ENCODE measurements at regions not wholly inside any gene's neighbourhood (a gene's known extent, or its start where the extent isn't known, plus 50 kb on each side); places are given as distances from the start of the nearest gene placed in this dataset.

DNA sequence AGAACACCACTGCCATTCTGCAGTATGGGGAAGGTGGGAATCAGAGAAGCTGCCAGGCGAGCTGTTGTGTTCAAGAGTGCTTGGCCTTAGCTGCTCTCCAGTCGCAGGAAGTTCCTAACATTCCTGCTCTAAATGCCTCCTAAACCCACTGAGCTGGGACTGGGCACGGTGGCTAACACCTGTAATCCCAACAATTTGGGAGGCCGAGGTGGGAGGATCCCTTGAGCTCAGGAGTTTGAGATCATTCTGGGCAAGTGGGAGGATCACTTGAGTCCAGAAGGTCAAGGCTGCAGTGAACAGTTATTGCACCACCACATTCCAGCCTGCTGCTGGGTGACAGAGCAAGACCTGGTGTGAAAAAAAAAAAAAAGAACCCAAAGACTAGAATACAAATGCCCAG lies 690.3 kb upstream of the FAM241A start:
- no peak for FAIRE-seq
- Histone ChIP-seq H3K23ac (ENCODE audit: insufficient read length) (no peak overlapping the region), H2BK15ac (ENCODE audit: low read length) (no peak overlapping the region), H3K18ac (ENCODE audit: extremely low read depth, low read length) (no peak overlapping the region), H3K4ac (replicated peaks; ENCODE audit: insufficient read length, low read depth, low read length) (no peak overlapping the region), H3K9me3 (ENCODE audit: insufficient read depth in 2 of 2, low read depth in 1 of 2, low read length in 1 of 2) (no peaks in the 10 kb centered on the region), H2BK12ac (ENCODE audit: low read depth, low read length) (no peak overlapping the region), H2BK120ac (replicated peaks; ENCODE audit: low read depth, low read length) (no peak overlapping the region), H3K4me2 (ENCODE audit: insufficient read depth in 1 of 2, low read depth in 2 of 2, low read length in 2 of 2) (no peak overlapping the region), H3K14ac (ENCODE audit: insufficient read length) (no peak overlapping the region), H4K20me1 (replicated peaks in 1 of 2; ENCODE audit: control insufficient read depth in 1 of 2, insufficient read depth in 2 of 2, low read length in 2 of 2) (no peaks in the 10 kb centered on the region), H3K4me3 (ENCODE audit: extremely low read depth in 1 of 4, insufficient read depth in 2 of 4, low read depth in 3 of 4, low read length in 4 of 4) (no peak overlapping the region), H2BK20ac (ENCODE audit: low read length) (no peak overlapping the region), H3K36me3 (ENCODE audit: control insufficient read depth in 2 of 4, insufficient read depth in 4 of 4, low read length in 3 of 4) (no peaks in the 10 kb centered on the region), H3K27ac (ENCODE audit: low read depth, low read length) (no peak overlapping the region), H3K9ac (replicated peaks in 1 of 4; ENCODE audit: extremely low read depth in 1 of 4, low read depth in 3 of 4, low read length in 3 of 4) (no peak overlapping the region), H4K91ac (replicated peaks; ENCODE audit: insufficient read length, low read length) (no peak overlapping the region), H4K5ac (ENCODE audit: insufficient read length, low read depth, low read length) (no peak overlapping the region), H2AK5ac (ENCODE audit: low read depth, low read length) (no peak overlapping the region), H3K56ac (replicated peaks; ENCODE audit: insufficient read length, low read depth, low read length) (no peak overlapping the region), H3K79me1 (ENCODE audit: low read depth, low read length) (no peaks in the 10 kb centered on the region), H3K4me1 (replicated peaks in 1 of 4; ENCODE audit: control insufficient read depth in 3 of 4, insufficient read depth in 4 of 4, low read length in 3 of 4) (no peaks in the 10 kb centered on the region), H3K27me3 (replicated peaks in 1 of 4; ENCODE audit: control insufficient read depth in 3 of 4, extremely low read depth in 1 of 4, insufficient read depth in 3 of 4, low read length in 3 of 4) (no peaks in the 10 kb centered on the region), H2AFZ (ENCODE audit: low read length) (no peak overlapping the region), H2BK5ac (ENCODE audit: low read depth, low read length) (no peak overlapping the region), H4K8ac (ENCODE audit: extremely low read depth, insufficient read depth, low read length) (no peak overlapping the region), H3K23me2 (ENCODE audit: low read depth, low read length) (no peaks in the 10 kb centered on the region; the same call in 1 of the 2 replicates), H3K79me2 (ENCODE audit: control insufficient read depth in 1 of 2, insufficient read depth in 2 of 2, low read length in 2 of 2) (no peaks in the 10 kb centered on the region)
- 75% methylated on average over 4 of the region's 4 CpGs; no CpG with 5 or more reads in 1 of the 2 experiments for WGBS, 2 experiments (ENCODE audit: extremely low coverage in 1 of 2, insufficient coverage in 1 of 2, insufficient read length in 1 of 2, insufficient replicate concordance in 2 of 2, low coverage in 1 of 2, low lambda C conversion rate in 2 of 2, missing lambda C conversion rate in 1 of 2)
- ChIA-PET CTCF (ENCODE audit: partially characterized antibody) (interaction anchor here (0.5 to 1.4 kb wide), 2 partner anchors 21 to 417 kb away, joined by 3 read pairs; no protein-coding TSS in a partner anchor), POLR2A (ENCODE audit: partially characterized antibody) (no interaction called here)
- peak; percentile 23 to 45 for DNase-seq (ENCODE audit: low read depth in 1 of 2, low spot score in 2 of 2)
- peak; percentile 61; the same call in 1 of the 2 replicates for TF ChIP-seq TEAD4 (IDR thresholded peaks at IDR 0.05; ENCODE audit: low read depth, low read length)
- TF ChIP-seq JUN (IDR thresholded peaks at IDR 0.05; ENCODE audit: low read depth, low read length): no peak
